ENCODE measurements at regions not wholly inside any gene's neighbourhood (a gene's known extent, or its start where the extent isn't known, plus 50 kb on each side); places are given as distances from the start of the nearest gene placed in this dataset.

- DNase-seq (ENCODE audit: low read depth): no peak
These were observed 58.6 kb downstream of the PHETA1 start for GRCh38 chr12:111310076-111310870.

- no peak for DNase-seq (ENCODE audit: low read depth)
These were observed 59.3 kb downstream of the PHETA1 start for GRCh38 chr12:111309584-111309983.

- no peak for DNase-seq (ENCODE audit: low read depth)
These were observed 60.4 kb downstream of the PHETA1 start for GRCh38 chr12:111308473-111308872.

- DNase-seq (ENCODE audit: low read depth): no peak
These were observed 64.2 kb downstream of the PHETA1 start for GRCh38 chr12:111304642-111305071.

- DNase-seq (ENCODE audit: low read depth): no peak
These were observed 65.4 kb downstream of the PHETA1 start for GRCh38 chr12:111303531-111303930.

GRCh38 chr12:111298582-111299436 is 70.1 kb downstream of the PHETA1 start:
- DNase-seq (ENCODE audit: low read depth): peak; percentile 51

GRCh38 chr12:111297703-111298426 is 71.0 kb downstream of the PHETA1 start:
- DNase-seq (ENCODE audit: low read depth): no peak

GRCh38 chr12:111296906-111297463 is 71.9 kb downstream of the PHETA1 start:
- no peak for DNase-seq (ENCODE audit: low read depth)

GRCh38 chr12:111295176-111295575 is 73.7 kb downstream of the PHETA1 start:
- DNase-seq (ENCODE audit: low read depth): no peak

GRCh38 chr12:111293266-111294009 is 75.5 kb downstream of the PHETA1 start:
- DNase-seq (ENCODE audit: low read depth): no peak

- DNase-seq (ENCODE audit: low read depth): no peak
These were observed 77.5 kb downstream of the PHETA1 start for GRCh38 chr12:111291357-111291756.

GRCh38 chr12:111288771-111289170 is 80.1 kb downstream of the PHETA1 start:
- DNase-seq (ENCODE audit: low read depth): no peak

GRCh38 chr12:111287125-111287900 is 81.6 kb downstream of the PHETA1 start:
- no peak for DNase-seq (ENCODE audit: low read depth)

GRCh38 chr12:111285200-111285599 is 83.7 kb downstream of the PHETA1 start:
- no peak for DNase-seq (ENCODE audit: low read depth)

GRCh38 chr12:111284709-111285108 is 84.2 kb downstream of the PHETA1 start:
- DNase-seq (ENCODE audit: low read depth): no peak

- DNase-seq (ENCODE audit: low read depth): no peak
These were observed 84.9 kb downstream of the PHETA1 start for GRCh38 chr12:111283966-111284365.

GRCh38 chr12:111283521-111283920 is 85.4 kb downstream of the PHETA1 start:
- no peak for DNase-seq (ENCODE audit: low read depth)

GRCh38 chr12:111277570-111277969 is 91.3 kb downstream of the PHETA1 start:
- DNase-seq (ENCODE audit: low read depth): no peak

GRCh38 chr12:111276146-111276545 is 92.7 kb downstream of the PHETA1 start:
- peak; percentile 8 for DNase-seq (ENCODE audit: low read depth)

GRCh38 chr12:111275308-111275707 is 93.6 kb downstream of the PHETA1 start:
- no peak for DNase-seq (ENCODE audit: low read depth)

GRCh38 chr12:111274777-111275176 is 94.1 kb downstream of the PHETA1 start:
- DNase-seq (ENCODE audit: low read depth): peak; percentile 8

Data from EH (cell line).